ENCODE measurements at regions not wholly inside any gene's neighbourhood (a gene's known extent, or its start where the extent isn't known, plus 50 kb on each side); places are given as distances from the start of the nearest gene placed in this dataset.

DNA sequence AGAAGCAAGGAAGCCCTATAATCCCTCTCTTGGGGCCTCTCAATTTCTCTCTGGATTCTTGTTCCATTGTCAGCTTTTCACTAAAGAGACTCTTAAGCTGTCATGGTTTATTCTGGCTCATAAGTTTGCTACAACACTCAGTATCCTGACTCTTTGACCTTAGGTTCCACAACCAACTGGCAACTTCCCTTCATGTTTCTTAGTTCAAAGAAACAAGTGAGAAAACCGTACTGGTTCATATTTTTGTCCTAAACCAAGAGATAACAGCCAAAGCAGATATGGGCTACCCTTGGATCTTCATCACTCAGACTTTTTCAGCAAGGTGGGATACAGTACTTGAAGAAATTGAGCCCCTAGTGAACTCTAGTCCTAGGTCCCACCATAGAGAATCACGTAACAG is 109.9 kb upstream of the CRIM1 start:
- no peaks in the 10 kb centered on the region for H3K9me2 ChIP-seq (replicated peaks; ENCODE audit: control insufficient read depth, low read length)
- H4K20me1 ChIP-seq (ENCODE audit: control insufficient read depth, insufficient read depth, low read depth, low read length) = no peaks in the 10 kb centered on the region
- no peaks in the 10 kb centered on the region for H3K36me3 ChIP-seq (ENCODE audit: control insufficient read depth, low read length)
- H3K4me2 ChIP-seq (ENCODE audit: low read length) = no peak overlapping the region
- H3K79me2 ChIP-seq (ENCODE audit: control insufficient read depth, low read length) = no peaks in the 10 kb centered on the region
- no peak overlapping the region for H3K27ac ChIP-seq (ENCODE audit: low read depth, low read length)
- no peaks in the 10 kb centered on the region for H3F3A ChIP-seq (ENCODE audit: control insufficient read depth, insufficient read depth)
- H3K4me1 ChIP-seq (ENCODE audit: control insufficient read depth, low read length) = peaks cover 18% of the 10 kb centered on the region
- H3K27me3 ChIP-seq (ENCODE audit: control insufficient read depth, low read length) = no peaks in the 10 kb centered on the region
- no peaks in the 10 kb centered on the region for H3K9me3 ChIP-seq (ENCODE audit: control insufficient read depth, insufficient read depth, low read length)
- H3K4me3 ChIP-seq (ENCODE audit: low read length) = no peak overlapping the region
- TF ChIP-seq, protein P1, sequence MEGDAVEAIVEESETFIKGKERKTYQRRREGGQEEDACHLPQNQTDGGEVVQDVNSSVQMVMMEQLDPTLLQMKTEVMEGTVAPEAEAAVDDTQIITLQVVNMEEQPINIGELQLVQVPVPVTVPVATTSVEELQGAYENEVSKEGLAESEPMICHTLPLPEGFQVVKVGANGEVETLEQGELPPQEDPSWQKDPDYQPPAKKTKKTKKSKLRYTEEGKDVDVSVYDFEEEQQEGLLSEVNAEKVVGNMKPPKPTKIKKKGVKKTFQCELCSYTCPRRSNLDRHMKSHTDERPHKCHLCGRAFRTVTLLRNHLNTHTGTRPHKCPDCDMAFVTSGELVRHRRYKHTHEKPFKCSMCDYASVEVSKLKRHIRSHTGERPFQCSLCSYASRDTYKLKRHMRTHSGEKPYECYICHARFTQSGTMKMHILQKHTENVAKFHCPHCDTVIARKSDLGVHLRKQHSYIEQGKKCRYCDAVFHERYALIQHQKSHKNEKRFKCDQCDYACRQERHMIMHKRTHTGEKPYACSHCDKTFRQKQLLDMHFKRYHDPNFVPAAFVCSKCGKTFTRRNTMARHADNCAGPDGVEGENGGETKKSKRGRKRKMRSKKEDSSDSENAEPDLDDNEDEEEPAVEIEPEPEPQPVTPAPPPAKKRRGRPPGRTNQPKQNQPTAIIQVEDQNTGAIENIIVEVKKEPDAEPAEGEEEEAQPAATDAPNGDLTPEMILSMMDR (IDR thresholded peaks at IDR 0.05; ENCODE audit: low read depth, low read length, poor library complexity, severe bottlenecking) = no peak
- no peak for TF ChIP-seq EZH2phosphoT487 (IDR thresholded peaks at IDR 0.05; ENCODE audit: borderline replicate concordance, low read length)

DNA sequence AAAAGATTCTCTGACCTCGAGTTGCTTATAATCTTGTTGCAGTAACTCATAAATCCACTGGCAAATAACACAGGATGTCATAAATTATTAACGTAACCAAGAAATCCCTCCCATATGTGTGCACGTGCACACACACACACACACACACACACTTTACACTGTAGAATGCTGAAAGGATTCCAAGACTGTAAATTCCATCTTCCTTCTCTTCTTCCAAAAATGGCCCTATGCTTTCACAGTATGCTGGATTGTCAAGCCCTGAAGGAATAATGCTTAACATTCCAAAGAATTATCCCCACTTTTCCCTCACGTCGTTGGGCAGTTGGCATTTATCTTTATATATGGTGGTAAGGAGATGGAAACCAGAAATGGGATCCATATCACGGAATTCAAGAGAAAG is 117.5 kb upstream of the CRIM1 start:
- no peaks in the 10 kb centered on the region for H3K36me3 ChIP-seq (ENCODE audit: control insufficient read depth, low read length)
- H3K9me3 ChIP-seq (ENCODE audit: control insufficient read depth, insufficient read depth, low read length) = no peaks in the 10 kb centered on the region
- no peaks in the 10 kb centered on the region for H3K4me1 ChIP-seq (ENCODE audit: control insufficient read depth, low read length)
- H3K9me2 ChIP-seq (replicated peaks; ENCODE audit: control insufficient read depth, low read length) = no peaks in the 10 kb centered on the region
- no peak overlapping the region for H3K4me3 ChIP-seq (ENCODE audit: low read length)
- H3K27me3 ChIP-seq (ENCODE audit: control insufficient read depth, low read length) = no peaks in the 10 kb centered on the region
- H4K20me1 ChIP-seq (ENCODE audit: control insufficient read depth, insufficient read depth, low read depth, low read length) = no peaks in the 10 kb centered on the region
- no peaks in the 10 kb centered on the region for H3F3A ChIP-seq (ENCODE audit: control insufficient read depth, insufficient read depth)
- no peaks in the 10 kb centered on the region for H3K79me2 ChIP-seq (ENCODE audit: control insufficient read depth, low read length)
- no peak overlapping the region for H3K27ac ChIP-seq (ENCODE audit: low read depth, low read length)
- H3K4me2 ChIP-seq (ENCODE audit: low read length) = no peak overlapping the region
- TF ChIP-seq, protein P1 (IDR thresholded peaks at IDR 0.05; ENCODE audit: low read depth, low read length, poor library complexity, severe bottlenecking) = no peak
- TF ChIP-seq EZH2phosphoT487 (IDR thresholded peaks at IDR 0.05; ENCODE audit: borderline replicate concordance, low read length) = no peak

DNA sequence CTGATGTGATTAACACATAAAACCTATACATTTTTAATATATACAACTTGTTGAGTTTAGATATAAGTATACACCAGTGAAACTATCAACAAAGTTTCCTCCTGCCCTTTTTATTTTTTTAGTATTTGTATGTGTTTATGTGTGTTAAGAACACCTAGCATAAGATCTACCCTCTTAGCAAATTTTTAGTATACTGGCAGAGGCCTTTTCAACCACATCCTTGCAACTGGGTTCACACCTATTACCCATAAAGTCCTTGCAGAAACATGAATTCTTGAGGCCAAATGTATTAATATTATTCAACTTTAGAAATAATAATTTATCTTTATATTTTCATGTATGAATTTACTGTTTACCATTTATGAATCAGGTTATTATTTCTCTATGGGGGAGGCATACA is 119.7 kb upstream of the CRIM1 start:
- H3K9me3 ChIP-seq (ENCODE audit: control insufficient read depth, insufficient read depth, low read length) = no peaks in the 10 kb centered on the region
- H3K4me3 ChIP-seq (ENCODE audit: low read length) = no peak overlapping the region
- no peak for TF ChIP-seq EZH2phosphoT487 (IDR thresholded peaks at IDR 0.05; ENCODE audit: borderline replicate concordance, low read length)
- TF ChIP-seq, protein P1 (IDR thresholded peaks at IDR 0.05; ENCODE audit: low read depth, low read length, poor library complexity, severe bottlenecking) = no peak
- no peaks in the 10 kb centered on the region for H3K27me3 ChIP-seq (ENCODE audit: control insufficient read depth, low read length)
- no peaks in the 10 kb centered on the region for H3F3A ChIP-seq (ENCODE audit: control insufficient read depth, insufficient read depth)
- H3K4me1 ChIP-seq (ENCODE audit: control insufficient read depth, low read length) = no peaks in the 10 kb centered on the region
- no peak overlapping the region for H3K4me2 ChIP-seq (ENCODE audit: low read length)
- no peaks in the 10 kb centered on the region for H3K9me2 ChIP-seq (replicated peaks; ENCODE audit: control insufficient read depth, low read length)
- no peaks in the 10 kb centered on the region for H3K36me3 ChIP-seq (ENCODE audit: control insufficient read depth, low read length)
- H4K20me1 ChIP-seq (ENCODE audit: control insufficient read depth, insufficient read depth, low read depth, low read length) = no peaks in the 10 kb centered on the region
- H3K79me2 ChIP-seq (ENCODE audit: control insufficient read depth, low read length) = no peaks in the 10 kb centered on the region
- H3K27ac ChIP-seq (ENCODE audit: low read depth, low read length) = no peak overlapping the region

DNA sequence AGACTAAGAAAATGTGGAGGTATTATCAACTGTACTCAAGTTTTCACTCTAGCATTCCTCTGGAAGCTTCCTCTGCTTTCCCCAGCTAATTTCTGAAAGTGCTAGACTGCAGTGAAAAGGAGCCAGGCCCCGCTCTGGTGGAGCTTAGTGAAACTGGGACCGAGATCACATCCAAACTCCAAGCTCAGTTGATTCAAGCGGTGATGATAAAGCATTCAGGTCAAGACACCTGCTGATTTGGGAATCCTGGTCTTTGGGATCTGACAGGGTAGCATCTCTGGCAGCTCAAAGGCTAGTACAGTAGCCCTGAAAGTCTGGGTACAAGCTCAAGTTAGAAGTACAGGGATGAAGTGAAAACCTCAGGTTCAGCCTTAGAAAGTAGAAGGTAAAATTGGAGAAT is 120.2 kb upstream of the CRIM1 start:
- Histone ChIP-seq H3K4me2 (ENCODE audit: low read length) (no peak overlapping the region), H3K27me3 (ENCODE audit: control insufficient read depth, low read length) (no peaks in the 10 kb centered on the region), H3K79me2 (ENCODE audit: control insufficient read depth, low read length) (no peaks in the 10 kb centered on the region), H3K9me3 (ENCODE audit: control insufficient read depth, insufficient read depth, low read length) (no peaks in the 10 kb centered on the region), H3K4me1 (ENCODE audit: control insufficient read depth, low read length) (no peaks in the 10 kb centered on the region), H4K20me1 (ENCODE audit: control insufficient read depth, insufficient read depth, low read depth, low read length) (no peaks in the 10 kb centered on the region), H3K27ac (ENCODE audit: low read depth, low read length) (no peak overlapping the region), H3K9me2 (replicated peaks; ENCODE audit: control insufficient read depth, low read length) (no peaks in the 10 kb centered on the region), H3K4me3 (ENCODE audit: low read length) (no peak overlapping the region), H3F3A (ENCODE audit: control insufficient read depth, insufficient read depth) (no peaks in the 10 kb centered on the region), H3K36me3 (ENCODE audit: control insufficient read depth, low read length) (no peaks in the 10 kb centered on the region)
- TF ChIP-seq, protein P1 (IDR thresholded peaks at IDR 0.05; ENCODE audit: low read depth, low read length, poor library complexity, severe bottlenecking) = no peak
- TF ChIP-seq EZH2phosphoT487 (IDR thresholded peaks at IDR 0.05; ENCODE audit: borderline replicate concordance, low read length) = no peak
